GM18907 (cell line): ENCODE measurements at regions not wholly inside any gene's neighbourhood (a gene's known extent, or its start where the extent isn't known, plus 50 kb on each side); places are given as distances from the start of the nearest gene placed in this dataset.
A peak's percentile ranks its signal among the peaks of the same experiment; 100 is the strongest.

Source experiments
- ATAC-seq: cut with Tn5 transposase; IDR thresholded peaks from one replicate; pipeline ENCODE4 v1.9.1; 2021; ENCODE audit warnings: mild to moderate bottlenecking, moderate library complexity; ENCODE audit not compliant: unreplicated experiment

DNA sequence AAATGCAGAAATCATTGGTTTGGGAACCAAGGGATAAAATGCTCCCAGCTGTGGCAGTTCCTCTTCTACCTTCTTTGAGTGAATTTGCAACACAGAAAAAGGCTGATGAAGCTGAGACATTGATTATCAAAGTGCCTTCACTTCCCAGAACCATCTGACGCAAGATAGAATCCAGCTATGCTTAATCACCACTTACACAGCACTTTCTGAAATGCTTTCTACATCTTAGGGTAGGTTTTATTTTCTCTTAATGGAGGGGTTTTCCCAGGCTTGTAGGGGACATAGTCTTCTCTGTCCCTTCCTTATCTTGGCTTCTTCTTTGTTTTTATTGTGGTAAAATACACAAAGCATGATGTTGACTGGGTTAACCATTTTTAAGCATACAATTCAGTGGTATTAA is 332.6 kb upstream of the ZNF32 start:
- no peak for ATAC-seq

DNA sequence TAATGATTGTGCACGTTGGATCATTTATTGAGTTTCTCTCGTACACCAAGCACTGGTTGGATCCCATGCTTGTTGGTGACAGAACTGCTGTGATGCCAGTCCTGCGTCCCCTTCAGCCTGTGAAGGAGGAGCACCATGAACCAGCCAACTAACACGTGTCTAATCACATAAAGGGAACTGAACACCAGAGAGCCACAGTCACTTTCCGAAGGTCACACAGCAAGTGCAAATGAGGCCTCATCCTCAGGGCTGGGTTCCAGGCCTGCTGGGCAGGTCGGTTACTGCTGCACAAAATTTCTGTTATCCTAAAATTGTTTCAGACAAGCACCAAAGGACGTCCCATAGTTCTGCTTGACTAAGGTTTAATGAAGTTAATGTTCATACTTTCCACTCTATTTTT is 332.0 kb upstream of the ZNF32 start:
- no peak for ATAC-seq

DNA sequence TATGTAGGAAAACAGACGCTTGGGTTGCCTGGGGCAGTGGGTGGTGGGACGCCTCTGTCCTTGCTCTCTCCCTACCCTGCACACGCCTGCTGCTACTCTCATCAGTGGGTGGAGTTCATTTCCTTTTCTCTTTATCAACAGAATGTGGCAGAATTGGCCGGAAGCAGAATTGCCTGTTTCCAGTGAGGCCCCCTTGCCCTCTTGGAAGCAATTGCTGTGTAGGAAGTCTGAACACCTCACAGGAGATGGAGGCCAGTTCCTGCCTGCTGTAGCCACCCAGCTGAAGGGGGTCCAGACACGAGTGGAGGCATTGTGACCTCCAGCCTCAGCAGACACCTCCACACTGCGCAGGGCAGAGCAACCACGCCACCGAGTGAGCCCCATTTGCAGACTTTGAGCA is 331.6 kb upstream of the ZNF32 start:
- no peak for ATAC-seq

DNA sequence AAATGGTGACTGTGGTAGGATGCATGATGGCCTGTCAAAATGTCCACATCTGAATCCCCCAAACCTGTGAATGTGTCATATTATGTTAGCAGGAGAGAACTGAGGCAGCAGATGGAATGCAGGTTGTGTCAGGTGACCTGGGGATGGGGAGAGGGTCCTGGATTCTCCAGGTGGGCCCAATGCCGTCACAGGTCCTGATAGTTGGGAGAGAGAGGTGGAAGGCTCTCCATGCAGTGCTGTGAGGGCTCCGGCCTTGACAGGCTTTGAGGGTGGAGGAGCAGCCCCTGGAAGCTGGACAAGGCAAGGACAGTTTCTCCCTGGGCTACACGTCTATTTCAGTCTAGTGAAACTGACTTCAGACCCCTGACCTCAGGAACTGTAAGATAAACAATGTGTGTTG is 330.9 kb upstream of the ZNF32 start:
- no peak for ATAC-seq

DNA sequence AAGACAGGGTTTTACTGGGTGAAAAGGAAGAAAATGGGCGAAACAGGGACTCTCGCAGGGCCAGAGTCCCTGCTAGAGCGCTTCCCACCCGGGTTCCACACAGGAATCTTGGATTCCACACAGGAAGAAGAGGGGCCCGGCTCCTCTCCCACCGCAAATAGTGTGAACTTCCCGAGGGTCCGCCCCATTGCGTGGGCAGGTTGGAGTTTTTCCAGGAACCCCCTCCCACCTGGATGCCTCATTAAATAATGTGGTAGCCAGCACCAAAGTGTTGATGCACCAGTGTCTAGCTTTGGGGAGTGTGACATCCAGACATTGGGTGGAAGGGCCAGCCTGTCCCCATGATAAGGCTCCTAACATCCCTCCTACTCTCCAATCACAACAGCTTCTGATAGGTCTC is 330.3 kb upstream of the ZNF32 start:
- no peak for ATAC-seq

DNA sequence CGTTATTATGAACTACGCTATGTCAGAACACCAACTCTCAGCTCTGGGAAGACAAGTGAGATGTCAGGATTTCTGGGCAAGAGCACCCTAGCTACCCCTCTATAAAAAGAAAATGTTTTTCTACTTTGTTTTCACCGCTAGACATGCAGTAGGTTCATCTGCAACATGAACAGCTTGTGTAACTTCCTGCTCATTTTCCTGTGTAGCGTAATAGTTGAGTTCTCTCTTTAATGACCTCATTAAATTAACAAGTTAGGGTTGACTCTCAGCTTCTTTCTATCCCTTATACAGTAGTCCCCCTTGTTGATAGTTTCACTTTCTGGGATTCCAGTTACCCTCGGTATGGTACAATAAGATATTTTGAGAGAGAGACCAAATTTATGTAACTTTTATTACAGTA is 329.4 kb upstream of the ZNF32 start:
- no peak for ATAC-seq

DNA sequence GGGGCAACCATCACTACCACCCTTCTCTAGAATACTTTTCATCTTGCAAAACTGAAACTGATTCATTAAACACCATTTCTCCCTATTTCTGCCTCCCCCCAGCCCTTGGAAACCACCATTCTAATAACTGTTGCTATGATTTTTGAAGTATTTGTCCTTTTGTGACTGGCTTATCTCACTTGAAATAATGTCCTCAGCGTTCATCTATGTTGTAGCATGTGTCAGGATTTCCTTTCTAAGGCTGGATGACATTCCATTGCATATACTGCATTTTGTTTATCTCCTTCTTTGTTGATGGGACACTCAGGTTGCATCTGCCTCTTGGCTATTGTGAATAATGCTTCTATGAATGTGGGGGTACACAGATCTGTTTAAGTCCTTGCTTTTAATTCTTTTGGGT is 327.6 kb upstream of the ZNF32 start:
- no peak for ATAC-seq

DNA sequence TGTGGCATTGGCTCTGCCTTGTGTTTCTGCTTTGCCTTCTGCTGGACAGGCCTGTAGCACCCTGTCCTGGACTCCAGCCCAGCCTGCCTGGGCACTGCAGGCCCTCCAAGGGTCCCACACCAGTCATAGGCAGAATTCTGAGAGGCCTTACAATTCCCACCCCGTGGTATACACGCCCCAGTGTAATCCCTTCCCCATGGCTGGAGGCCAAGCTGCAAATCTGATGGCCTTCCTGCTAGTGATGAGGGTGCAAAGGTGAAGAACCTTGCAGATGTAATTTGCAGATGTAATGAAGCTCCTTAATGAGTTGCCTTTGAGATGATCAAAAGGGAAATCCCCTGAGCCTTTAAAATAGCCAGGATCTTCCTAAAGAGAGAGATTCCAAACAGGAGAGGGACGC is 325.1 kb upstream of the ZNF32 start:
- no peak for ATAC-seq

DNA sequence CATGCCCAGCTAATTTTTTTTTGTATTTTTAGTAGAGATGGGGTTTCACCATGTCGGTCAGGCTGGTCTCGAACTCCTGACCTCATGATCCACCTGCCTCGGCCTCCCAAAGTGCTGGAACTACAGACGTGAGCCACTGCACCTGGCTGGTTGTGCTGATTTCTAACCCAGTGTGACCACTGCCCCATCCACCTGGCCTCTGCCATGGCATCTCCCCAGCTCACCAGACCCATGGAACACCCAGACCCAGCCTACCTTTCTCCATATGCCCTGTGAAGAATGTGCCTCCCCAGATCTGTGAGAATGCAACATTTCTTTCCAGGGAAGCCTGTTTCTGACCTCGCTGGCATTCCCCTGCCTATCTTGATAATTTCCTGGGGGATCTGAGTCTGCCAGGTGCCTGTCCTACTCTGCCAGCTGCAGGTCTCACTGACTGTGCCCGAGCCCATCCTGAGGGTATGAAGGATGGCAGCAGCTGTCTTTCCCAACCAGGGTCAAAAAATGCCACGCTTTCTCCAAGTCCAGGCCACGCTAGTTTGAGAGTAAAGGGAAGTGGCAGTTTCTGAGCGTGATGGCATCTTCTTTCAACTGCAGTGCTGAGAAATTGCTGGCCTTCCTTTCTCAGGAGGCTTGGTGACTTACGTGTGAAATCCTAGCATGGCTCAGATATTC is 324.4 kb upstream of the ZNF32 start:
- no peak for ATAC-seq

DNA sequence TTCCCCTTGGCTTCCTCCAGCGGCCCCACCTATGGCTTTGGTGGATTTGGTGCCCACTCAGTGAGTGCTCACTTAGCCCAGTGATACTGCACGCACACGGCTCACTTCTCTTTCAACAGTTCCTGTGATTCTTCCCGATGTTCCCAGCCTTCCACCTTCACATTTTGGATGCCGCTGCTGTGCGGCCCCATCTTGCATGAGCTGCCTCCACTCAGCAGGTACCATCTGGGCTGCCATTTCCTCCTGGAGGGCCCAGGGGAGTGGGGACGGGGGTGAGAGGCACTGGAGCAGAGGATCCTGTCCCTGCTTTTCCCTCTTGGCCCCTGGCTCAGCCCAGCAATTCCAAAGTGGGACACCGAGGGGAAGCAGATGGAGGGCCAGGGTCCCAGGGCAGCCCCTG is 323.3 kb upstream of the ZNF32 start:
- ATAC-seq = no peak

DNA sequence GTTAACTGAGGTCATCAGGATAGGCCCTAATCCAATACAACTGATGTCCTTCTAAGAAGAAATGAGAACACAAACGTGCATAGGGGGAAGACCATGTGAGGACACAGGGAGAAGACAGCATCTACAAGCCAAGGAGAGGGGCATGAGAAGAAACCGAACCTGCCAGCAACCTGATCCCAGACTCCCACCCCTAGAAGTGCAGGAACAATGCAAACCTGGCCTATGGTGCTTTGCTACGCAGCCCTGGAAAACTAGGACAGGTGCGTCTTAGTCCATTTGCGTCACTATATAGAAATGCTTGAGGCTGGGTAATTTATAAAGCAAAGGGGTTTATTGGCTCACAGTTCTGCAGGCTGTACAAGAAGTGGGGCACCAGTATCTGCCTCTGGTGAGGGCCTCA is 322.6 kb upstream of the ZNF32 start:
- ATAC-seq = no peak

DNA sequence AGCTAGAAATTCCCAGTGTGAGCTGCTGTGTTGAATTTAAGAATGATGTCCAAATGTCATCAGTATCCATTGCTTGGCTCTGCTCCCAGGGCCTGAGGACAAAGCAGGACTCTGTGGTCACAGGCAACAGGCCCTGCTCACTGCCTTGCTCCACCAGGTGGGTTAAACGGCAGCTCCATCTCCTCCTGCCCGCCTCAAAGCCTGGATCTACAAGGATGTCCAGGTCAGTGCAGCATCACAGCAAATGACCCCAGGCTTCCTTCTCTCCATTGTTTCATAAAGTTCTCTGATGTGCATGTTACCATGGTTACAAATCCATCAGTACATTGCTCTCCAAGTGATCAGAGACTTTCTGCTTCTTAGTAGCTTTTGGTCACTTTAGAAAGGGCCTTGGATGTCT is 322.0 kb upstream of the ZNF32 start:
- no peak for ATAC-seq

DNA sequence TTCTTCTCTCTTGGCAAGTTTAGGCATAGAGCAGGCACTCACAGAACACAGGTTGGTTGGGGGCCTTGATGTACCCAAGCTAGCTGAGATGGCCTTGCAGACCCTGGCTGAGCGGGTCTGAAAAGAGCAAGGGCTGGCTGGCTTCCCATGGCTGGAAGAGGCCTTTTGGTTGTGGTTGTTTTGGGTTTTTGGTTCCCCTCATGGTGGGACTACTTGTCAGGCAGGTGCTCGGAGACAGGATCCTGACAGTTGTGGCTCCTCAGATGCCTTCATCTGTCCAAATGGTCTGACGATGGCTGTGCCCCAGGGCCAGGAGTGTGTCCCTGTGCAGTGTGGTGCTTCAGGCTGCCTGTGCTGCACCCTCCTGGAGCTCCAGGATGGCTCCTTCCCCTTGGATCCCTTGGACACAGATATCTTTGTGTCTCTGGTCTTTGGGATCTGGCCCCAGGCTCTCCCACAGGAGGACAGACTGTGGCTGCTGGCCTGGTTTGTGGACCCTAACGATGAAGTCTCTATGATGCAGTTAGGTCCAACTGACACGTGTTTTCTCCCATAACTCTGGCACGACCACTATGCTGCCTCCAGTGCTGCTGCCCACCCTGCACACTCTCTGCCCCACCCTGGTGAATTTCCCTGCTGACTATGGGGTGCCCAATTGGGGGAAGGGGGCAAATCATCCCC is 321.5 kb upstream of the ZNF32 start:
- no peak for ATAC-seq

DNA sequence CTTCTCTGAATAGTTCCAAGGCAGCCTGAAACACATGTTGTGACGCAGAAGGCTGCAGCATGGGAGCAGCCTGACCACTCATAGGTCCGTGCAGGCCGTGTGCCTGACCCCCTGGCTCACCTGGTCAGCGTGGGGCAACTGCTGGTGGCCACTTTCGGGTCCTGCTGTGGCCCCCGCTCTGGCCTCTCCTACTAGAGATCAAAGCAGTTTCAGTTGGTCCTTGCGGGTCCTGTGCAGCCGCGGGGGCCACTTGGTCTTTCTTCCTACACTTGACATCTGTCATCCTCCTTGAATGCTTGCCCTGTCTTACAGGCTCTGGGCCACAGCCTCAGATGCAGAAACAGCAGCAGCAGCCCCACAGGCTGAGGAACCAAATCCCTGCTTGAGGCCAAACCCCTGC is 320.8 kb upstream of the ZNF32 start:
- ATAC-seq = no peak

DNA sequence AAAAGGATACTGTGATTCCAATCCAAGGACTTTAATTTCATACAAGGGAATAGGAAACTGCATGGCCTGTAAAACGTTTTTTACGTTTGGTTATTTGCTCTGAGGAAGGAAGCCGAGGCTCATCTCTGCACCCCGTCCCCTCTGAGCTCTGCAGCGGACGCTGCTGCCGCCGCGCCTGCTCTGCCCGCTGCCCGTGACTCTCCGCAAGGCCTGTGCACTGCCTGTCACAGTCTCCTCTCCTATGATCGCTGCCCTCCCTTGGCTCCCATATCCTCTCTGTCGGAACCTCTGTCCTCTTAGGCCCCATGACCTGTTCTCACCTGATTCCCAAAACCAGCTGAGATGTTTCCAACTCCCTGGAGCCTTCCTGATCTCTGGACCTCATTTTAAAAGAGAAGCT is 320.3 kb upstream of the ZNF32 start:
- ATAC-seq = no peak

DNA sequence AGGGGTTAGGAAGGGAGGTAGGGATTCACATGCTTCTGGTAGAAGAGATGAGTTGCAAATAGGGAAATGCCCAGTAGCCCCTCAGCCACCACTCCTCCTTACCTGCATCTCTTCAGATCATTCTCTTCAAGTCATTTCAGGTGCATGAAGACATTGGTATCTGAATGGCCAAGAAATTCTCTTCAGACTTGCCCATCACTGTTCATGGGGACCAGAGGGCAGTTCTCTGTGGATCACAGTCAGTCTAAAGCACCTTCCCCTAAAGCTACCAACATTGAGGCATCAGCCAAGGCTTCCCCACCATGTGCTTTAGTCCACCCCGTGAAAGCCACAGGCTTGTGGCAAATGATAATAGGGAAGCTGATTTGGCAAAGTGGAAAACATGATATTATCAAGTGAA is 319.4 kb upstream of the ZNF32 start:
- no peak for ATAC-seq

DNA sequence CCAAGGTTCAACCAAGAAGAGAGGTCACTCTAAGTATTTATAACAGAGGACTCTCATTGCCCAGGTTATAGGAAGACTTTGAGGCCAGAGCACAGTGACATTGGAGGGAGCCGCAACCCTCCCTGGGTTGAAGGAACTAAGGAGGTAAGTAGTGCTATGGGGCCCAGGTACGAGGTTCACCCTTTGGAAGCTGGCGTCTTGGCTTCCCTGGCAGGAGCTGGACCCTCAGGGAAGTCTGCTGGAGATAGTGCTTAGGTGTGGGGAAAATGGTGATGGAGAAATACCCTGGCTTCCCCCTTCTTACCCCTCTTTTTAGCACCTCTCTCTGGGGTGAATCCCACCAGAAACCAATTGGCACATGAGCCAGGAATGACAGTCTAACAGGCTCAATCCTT is 317.9 kb upstream of the ZNF32 start:
- no peak for ATAC-seq

DNA sequence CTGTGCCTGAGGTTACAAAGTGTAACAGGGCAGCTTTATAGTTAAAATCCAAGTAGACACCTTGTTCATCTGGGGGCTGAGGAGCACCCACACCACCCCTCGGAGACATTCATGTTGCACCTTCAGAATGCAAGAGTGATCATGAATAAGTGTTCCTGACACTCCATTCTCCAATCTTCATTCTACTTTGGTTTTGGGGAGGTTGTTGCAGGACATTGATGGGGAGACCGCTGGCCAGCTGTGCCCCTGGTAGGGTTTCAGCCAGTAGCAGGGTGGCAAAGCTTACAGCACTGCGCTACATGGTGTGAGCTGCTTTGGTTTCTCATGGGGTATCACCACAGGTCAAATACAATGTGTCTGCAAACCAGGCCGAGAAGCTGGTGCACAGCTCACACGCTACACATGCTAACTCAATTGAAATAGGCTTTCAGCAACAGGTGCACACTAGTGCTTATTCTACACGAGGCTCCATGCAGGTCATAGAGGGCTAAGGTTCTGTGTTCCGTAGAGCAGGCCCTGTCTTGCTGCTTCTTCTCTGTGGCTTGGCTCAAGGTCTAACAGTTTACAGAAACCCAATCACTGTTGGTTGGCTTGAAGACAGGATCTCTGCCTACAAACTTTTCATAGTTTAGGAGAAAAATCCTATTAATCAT is 317.4 kb upstream of the ZNF32 start:
- no peak for ATAC-seq

DNA sequence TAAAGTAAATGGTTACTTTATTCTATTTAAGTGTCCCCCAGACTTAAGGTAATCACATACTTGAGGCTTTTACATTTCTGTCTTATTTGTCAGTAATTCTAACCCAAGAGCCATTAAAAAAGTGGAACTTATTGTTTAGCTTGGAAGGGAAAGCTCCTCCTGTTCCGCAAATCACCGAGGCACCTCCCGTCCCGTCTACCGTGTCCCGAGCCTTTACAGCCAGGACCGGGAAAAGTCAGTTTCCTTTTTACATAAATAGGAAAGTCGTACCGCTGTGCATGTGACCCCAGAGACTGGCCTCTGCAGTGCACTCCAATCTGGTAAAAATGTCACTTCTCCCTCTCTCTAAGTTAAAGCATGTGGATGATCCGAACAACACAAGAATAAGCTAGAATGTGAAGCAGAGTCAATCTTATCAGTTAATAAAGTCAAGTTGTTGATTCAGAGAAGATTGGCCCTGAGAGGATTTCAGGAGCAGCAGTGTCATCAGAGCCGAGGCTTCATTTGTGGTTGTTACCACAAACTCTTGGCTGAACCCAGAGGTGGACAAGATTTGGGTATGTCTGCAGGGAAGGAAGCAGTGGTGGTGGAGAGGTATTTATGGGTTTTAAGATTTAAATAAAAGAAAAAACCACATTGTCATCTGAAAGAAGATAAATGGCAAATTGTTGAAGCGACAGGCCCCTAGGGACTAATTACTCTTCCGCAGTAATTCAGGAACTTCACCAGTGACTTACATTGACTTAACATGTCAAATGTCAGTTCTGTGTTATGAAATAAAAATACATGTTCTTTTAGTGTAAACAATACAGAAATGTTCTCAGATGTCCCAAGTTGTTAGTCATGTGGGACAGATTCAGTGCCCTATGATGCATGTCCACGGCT is 316.6 kb upstream of the ZNF32 start:
- peak; percentile 58 for ATAC-seq

DNA sequence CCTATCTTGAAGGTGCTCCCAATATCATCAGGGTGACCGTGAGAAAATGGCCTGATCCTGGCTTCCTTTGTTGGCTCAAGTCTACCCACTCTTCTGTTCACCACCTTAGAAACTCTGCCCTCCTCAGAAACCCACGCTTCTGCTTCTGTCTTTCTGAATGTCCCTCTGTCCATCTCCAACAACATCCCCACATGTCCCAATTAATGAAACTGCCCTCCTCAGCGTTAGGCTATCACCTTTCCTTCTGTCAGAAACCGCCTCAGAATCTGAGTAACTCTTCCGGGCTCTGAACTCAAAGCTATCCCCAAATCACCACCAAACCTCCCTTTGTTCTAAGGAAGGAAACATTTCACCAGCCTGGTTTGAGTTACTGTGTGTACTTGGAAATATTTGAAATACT is 315.8 kb upstream of the ZNF32 start:
- ATAC-seq = no peak

DNA sequence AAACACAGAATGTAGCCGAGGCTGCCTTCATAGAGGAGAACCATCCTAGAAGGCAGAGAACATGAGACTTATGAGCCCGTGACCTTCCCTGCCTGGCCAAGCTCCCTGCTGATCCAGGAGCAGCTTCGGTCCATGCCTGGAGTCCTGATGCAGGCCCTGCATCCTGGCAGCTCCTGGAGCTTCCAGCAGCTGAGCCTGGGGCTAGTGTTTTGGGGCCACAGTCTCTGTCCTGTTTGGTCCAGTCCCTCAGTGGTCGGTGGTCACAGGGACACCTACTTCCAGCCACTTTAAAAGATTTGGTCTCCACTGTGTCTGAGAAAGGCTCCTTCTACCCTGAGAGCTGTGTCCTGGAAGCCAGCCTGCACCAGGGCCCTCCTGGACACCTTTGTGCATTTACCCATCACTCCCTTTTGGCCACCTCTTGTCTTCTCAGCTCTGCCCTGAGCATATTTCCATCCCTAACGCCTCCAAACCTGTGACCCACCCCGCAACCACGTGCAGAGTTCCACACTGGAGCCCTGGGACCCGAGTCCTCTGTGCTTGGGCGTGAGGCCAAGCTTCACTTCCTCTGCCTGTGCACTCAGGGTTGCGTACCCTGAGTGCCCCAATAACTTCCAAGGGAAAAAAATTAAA is 315.2 kb upstream of the ZNF32 start:
- no peak for ATAC-seq
